EL (cell line): ENCODE measurements at regions not wholly inside any gene's neighbourhood (a gene's known extent, or its start where the extent isn't known, plus 50 kb on each side); places are given as distances from the start of the nearest gene placed in this dataset.
"Not testable (repeated sequence)": the region's sequence is repeated elsewhere in the genome, so short reads cannot be mapped to it uniquely, and the experiment has no call there.

ENCODE experiments used
- DNase-seq: peaks from one replicate; pipeline ENCODE4 v3.0.0-alpha.2; 2016

- no peak for DNase-seq
These were observed 104.2 kb upstream of the ACBD5 start for GRCh38 chr10:27344568-27345454.

GRCh38 chr10:27341001-27341400 is 100.4 kb upstream of the ACBD5 start:
- no peak for DNase-seq

GRCh38 chr10:27335246-27335645 is 94.6 kb upstream of the ACBD5 start:
- DNase-seq: not testable (repeated sequence)

- no peak for DNase-seq
These were observed 89.5 kb upstream of the ACBD5 start for GRCh38 chr10:27330074-27330473.

GRCh38 chr10:27328946-27329345 is 88.3 kb upstream of the ACBD5 start:
- DNase-seq: no peak

- DNase-seq: not testable (repeated sequence)
These were observed 86.2 kb upstream of the ACBD5 start for GRCh38 chr10:27326748-27327147.

- DNase-seq: peak; percentile 53
These were observed 79.3 kb upstream of the ACBD5 start for GRCh38 chr10:27319752-27320431.

GRCh38 chr10:27319139-27319538 is 78.5 kb upstream of the ACBD5 start:
- not testable (repeated sequence) for DNase-seq

- not testable (repeated sequence) for DNase-seq
These were observed 74.5 kb upstream of the ACBD5 start for GRCh38 chr10:27315082-27315481.

- not testable (repeated sequence) for DNase-seq
These were observed 73.0 kb upstream of the ACBD5 start for GRCh38 chr10:27313586-27313985.

- DNase-seq: no peak
These were observed 72.3 kb upstream of the ACBD5 start for GRCh38 chr10:27312854-27313253.

- DNase-seq: not testable (repeated sequence)
These were observed 71.2 kb upstream of the ACBD5 start for GRCh38 chr10:27311809-27312208.

GRCh38 chr10:27298522-27298850 is 57.9 kb upstream of the ACBD5 start:
- DNase-seq: not testable (repeated sequence)

GRCh38 chr10:27297844-27298521 is 57.4 kb upstream of the ACBD5 start:
- peak; percentile 11 for DNase-seq

GRCh38 chr10:27296285-27296684 is 55.7 kb upstream of the ACBD5 start:
- DNase-seq: not testable (repeated sequence)

- DNase-seq: not testable (repeated sequence)
These were observed 50.8 kb upstream of the ACBD5 start for GRCh38 chr10:27291253-27291895.
